CD1c-positive myeloid dendritic cell (primary cell): ENCODE measurements at regions not wholly inside any gene's neighbourhood (a gene's known extent, or its start where the extent isn't known, plus 50 kb on each side); places are given as distances from the start of the nearest gene placed in this dataset.
"Not testable (repeated sequence)": the region's sequence is repeated elsewhere in the genome, so short reads cannot be mapped to it uniquely, and the experiment has no call there.

ENCODE experiments used
- DNase-seq: peaks from one replicate; pipeline ENCODE4 v3.0.0-alpha.2; 2016; ENCODE audit errors: extremely low spot score

DNA sequence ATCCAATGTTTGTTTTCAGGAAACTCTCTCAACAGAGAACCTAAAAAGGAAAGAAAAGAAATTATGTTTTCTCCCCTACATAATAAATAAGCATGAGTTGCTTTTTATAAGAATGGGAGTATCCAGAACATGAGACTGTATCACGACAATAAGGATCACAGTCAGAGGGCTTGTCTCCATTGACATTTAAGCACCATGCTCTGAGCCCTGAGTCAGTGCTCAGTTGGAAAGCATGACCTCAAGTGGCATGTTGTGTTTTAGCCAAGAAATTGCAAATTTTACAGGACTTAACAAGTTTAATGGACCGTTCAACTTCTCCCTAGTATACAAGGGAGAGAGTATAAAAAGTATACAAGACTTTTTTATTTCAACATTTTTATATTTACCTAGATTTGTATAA lies 431.6 kb downstream of the GJA1 start:
- no peak for DNase-seq

- DNase-seq: no peak
These were observed 432.8 kb downstream of the GJA1 start for GRCh38 chr6:121868206-121868605.

DNA sequence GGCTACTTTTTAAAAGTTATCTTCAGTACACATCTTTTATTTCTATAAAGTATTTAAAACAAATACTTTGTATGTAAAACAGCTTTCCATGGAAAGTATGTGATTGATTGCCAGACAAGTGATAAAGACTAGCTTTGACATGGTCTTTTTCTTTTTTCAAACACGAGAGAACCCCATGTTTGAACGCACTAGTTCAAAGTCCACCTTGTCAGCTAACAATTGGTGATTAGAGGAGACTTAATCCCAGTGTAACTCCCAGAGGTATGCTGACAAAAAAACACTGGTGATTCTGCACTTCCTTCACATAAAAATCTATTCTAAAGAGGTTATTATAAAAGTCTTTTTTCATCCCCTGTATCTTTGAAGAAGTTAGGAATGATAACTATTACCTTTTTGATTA lies 438.1 kb downstream of the GJA1 start:
- DNase-seq: no peak

- no peak for DNase-seq
These were observed 441.3 kb downstream of the GJA1 start for GRCh38 chr6:121876721-121877120.

DNA sequence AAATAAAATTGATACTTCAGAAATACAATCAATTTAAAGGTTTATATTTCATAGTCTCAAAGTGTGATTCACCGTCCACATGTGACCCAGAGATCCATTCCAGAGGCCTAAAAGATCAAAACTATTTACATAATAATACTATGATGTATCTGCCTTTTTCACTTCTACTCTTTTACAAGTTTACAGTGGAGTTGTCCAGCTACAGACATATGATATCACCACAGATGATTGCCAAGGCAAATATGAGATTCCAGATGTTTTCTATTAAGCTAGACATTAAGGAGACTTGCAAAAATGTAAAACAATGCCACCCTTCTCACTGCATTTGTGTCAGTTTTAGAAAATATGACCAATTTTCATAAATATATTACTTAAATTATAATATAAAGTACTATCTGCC lies 443.7 kb downstream of the GJA1 start:
- DNase-seq: no peak

GRCh38 chr6:121880831-121881230 lies 445.4 kb downstream of the GJA1 start:
- no peak for DNase-seq

DNA sequence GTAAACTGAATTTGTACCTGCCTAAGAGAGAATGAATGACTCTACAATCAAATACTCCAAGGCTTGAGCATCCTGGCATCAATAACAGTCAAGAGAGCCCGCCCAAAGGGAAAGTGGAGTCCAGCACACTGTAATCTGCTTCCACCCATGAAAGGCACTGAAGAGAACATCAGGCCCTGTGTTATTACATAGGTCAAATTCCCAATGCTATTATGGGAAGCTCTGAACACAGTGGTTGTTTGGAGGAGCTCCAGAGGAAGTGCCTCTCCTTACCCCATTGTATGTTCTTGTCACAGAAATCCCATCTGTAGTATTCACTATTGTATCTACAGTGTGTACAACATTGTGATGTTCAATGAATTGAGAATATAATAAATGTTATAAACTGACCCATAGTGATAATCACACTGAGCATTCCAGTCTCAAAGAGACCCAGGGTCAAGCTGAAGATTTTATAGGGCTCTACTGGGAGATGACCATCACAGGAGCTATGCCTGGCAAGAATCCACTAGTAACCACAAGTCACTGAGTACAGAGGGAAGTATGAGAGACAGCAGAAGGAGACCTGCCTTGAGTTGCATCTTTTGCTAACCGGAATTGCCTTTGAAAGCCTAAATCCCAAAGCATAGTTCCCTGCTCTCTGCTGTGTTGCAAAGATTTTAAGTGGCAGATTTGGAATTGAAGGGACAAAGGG lies 446.7 kb downstream of the GJA1 start:
- DNase-seq: no peak

DNA sequence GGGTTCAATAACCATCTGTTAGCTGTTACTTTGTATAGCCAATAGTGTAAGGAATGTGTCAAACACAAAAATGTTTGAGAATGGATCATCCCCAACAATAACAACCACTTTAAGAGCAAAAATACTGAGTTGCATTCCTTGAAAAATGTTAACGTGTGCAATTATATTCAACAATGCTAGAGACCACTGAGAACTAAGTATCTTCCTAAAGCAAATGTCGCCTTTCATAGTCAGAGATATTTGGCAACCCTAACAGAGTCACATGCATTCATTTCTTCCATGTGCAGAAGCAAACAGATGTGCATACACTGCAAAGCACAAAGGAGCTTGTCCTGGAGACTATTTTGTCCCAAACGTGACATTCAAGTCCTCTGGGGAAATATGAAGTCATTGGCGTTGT lies 448.6 kb downstream of the GJA1 start:
- DNase-seq: no peak

DNA sequence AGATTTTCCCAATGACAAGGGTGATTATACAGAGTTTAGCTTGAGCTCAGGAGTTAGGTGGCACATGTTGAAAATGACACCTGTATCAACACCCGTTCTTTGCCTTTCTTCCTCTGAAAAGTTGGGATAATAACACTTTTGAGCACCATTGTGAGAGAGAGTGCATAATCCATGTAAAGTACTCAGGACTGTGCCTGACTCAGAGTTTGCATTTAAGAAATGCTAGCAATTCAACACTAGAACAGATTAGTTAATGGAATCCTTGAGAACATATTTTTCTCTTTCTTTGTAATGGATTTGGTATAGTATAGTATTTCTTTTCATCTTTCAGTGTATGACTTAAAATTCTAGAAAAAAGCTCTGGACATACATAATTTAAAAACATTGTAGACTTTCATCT lies 449.2 kb downstream of the GJA1 start:
- no peak for DNase-seq

DNA sequence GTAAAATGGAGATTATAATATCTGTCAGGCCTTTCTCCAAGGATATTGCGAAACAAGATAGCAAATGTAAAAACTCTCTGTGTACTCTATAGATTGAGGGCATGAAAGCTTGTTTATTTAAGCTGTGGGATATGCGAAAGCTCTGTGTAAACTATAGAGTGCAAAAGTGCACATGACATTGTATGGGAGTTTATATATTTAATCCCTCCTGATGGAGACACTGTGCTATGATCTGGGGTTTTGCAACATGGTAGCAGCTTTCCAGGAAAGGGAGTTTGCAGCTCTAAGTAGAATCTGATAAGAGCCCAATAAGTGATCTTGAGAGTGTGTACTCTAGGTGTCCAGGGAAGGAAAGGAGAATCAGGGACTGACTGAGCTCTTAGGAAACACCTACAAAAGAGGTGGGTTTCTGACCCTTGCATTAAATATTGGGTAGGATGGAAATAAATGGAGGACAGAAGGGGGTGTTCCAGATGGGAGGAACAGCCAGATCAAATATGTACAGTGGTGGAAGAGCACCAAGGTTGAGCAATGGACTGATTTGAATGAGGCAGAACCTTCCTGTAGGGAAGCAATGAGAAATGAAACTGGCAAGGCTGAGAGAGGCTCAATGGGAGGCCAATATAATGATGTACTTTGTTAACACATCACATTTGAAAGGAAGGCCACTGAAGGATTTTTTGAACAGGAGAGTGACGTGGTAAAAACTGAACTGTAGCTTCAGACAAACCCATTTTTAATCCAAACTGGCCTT lies 450.1 kb downstream of the GJA1 start:
- DNase-seq: no peak

- DNase-seq: no peak
These were observed 450.9 kb downstream of the GJA1 start for GRCh38 chr6:121886223-121886830.

DNA sequence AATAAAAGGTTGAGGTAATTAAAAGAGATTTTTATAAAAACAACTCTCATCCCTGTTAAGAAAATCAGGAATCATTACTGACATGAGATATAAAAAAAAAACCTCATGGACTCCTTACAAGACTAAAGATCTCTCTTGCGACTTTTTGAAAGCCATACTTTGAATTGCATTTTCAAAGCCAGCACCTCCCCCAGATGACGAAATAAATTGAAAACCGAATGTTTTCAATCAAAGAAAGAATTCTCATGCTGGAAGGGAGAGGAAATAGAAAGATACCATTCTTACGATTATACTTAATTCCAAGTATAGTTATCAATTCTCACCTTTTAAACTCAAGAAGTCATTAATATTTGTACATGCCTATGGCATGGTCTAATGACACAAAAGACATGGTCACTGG lies 452.3 kb downstream of the GJA1 start:
- no peak for DNase-seq

GRCh38 chr6:121890307-121890910 lies 455.0 kb downstream of the GJA1 start:
- DNase-seq: no peak

- not testable (repeated sequence) for DNase-seq
These were observed 460.3 kb downstream of the GJA1 start for GRCh38 chr6:121895731-121896130.

DNA sequence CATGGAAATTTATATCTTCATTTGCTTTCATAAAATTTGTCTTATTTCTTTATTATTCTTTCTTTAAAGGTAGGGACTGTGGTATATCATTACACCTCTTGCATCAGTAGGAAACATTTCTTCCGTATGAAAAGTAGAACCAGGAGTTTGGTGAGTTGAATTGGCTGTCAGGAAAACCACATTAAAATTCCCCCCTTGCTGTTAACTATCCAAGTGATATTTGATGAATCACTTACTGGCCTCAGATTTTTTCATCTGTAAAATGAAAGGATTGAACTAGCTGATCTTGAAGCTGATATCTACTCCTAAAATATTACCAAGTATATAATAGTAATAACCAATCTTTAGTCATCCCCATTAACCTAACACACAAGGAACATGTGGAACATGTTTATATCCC lies 460.9 kb downstream of the GJA1 start:
- no peak for DNase-seq

DNA sequence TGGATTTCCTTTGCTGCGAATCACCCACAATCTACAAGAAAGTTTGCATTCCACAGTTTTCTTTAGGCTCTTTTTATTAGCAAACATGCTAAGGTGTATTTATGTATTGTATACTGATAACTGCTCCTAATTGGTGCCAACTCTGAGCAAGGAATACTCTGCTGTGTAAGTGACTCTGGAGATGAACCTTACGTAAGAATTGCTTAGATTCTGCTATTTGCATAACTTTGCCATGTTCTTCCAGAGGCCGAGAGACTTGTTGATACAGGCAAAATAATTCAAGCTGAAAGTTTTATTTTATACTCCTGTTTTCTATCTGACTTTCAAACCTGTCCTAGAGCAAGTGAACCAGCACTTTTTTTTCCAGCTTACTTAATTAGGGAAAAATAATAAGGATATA lies 461.3 kb downstream of the GJA1 start:
- DNase-seq: no peak

DNA sequence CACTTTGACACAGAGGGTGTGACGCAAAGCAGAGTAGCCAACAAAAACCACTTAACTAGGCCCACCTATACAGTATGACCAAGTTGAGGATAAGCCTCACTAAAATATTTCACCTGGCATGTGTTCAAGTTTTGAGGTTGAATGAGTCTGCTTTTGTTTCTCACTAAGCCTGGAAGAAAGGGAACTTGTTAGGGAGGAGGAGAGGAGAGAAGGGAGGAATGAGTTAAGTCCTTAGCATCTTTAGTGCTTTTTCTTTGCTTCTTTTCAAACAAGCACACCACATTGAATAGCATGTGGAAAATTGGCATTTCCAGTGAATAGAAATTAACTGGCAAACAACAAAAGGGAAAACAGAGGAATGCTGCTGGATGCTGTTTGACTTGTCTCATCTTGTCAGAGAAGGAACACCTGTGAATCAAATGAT lies 461.9 kb downstream of the GJA1 start:
- DNase-seq: no peak

- no peak for DNase-seq
These were observed 466.0 kb downstream of the GJA1 start for GRCh38 chr6:121901432-121901831.

GRCh38 chr6:121904559-121904958 lies 469.1 kb downstream of the GJA1 start:
- DNase-seq: no peak

GRCh38 chr6:121912905-121913304 lies 477.5 kb downstream of the GJA1 start:
- no peak for DNase-seq

- no peak for DNase-seq
These were observed 481.9 kb downstream of the GJA1 start for GRCh38 chr6:121917263-121917829.

GRCh38 chr6:121917834-121918559 lies 481.5 kb upstream of the HSF2 start:
- DNase-seq: no peak
